Left ventricle myocardium inferior (tissue), 1 donor: ENCODE measurements at regions not wholly inside any gene's neighbourhood (a gene's known extent, or its start where the extent isn't known, plus 50 kb on each side); places are given as distances from the start of the nearest gene placed in this dataset.

Experiments
- DNase-seq: peaks from one replicate; pipeline ENCODE4 v3.0.0-alpha.2; 2020
- H3K27ac ChIP-seq: fragments of 200-600 bp; replicated peaks from 2 replicates; pipeline ENCODE4 v1.8.0; 2021
- H3K27me3 ChIP-seq: fragments of 200-600 bp; 2 replicates; pipeline ENCODE4 v1.8.0; 2021; ENCODE audit warnings: low read depth
- H3K36me3 ChIP-seq: fragments of 200-600 bp; 2 replicates; pipeline ENCODE4 v1.8.0; 2021
- H3K4me1 ChIP-seq: fragments of 200-600 bp; 2 replicates; pipeline ENCODE4 v1.8.0; 2021
- H3K4me3 ChIP-seq: fragments of 200-600 bp; 2 replicates; pipeline ENCODE4 v1.8.0; 2021; ENCODE audit warnings: mild to moderate bottlenecking, moderate library complexity
- H3K9me3 ChIP-seq: fragments of 200-600 bp; replicated peaks from 2 replicates; pipeline ENCODE4 v1.8.0; 2021
- intact Hi-C: fragments of 100-400 bp; cut with micrococcal nuclease; formaldehyde crosslinking; loops from one replicate; pipeline ENCODE4 v1.11.0; 2022
- TF ChIP-seq, protein P1 (sequence below): fragments of 200-600 bp; IDR thresholded peaks from 2 replicates; pipeline ENCODE4 v1.8.0; 2021; ENCODE audit warnings: antibody characterized with exemption, mild to moderate bottlenecking, borderline replicate concordance
- donor health status: DM: no; HTN: yes; CAD: no; lungs with severe emphysema.

DNA sequence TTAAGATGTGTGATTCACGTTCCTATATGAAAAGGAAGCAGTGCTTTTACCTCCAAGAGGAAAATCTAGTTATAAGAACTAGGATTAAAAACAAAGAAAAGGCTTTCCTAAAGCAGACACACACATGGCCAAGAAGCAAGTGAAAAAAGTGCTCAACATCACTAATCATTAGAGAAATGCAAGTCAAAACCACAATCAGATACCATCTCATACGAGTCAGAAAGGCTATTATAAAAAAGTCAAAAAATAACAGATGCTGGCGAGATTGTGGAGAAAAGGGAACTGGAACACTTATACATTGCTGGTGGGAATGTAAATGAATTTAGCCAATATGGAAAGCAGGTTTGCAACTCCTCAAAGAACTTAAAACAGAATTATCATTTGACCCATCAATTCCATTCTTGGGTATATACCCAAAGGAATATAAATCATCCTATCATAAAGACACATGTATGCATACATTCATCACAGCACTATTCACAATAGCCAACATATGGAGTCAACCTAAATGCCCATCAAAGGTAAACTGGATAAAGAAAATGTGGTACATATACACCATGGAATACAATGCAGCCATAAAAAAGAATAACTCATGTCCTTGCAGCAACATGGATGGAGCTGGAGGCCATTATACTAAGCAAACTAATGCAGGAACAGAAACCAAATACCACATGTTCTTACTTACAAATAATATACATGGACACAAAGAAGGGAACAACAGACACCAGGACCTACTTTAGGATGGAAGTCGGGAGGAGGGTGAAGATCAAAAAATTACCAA is 285.3 kb downstream of the RAD51AP2 start:
- Histone ChIP-seq H3K36me3 (no peaks in the 10 kb centered on the region), H3K4me3 (no peak overlapping the region), H3K9me3 (peaks cover 9% of the 10 kb centered on the region), H3K4me1 (no peaks in the 10 kb centered on the region), H3K27ac (no peak overlapping the region), H3K27me3 (no peaks in the 10 kb centered on the region)
- TF ChIP-seq, protein P1, sequence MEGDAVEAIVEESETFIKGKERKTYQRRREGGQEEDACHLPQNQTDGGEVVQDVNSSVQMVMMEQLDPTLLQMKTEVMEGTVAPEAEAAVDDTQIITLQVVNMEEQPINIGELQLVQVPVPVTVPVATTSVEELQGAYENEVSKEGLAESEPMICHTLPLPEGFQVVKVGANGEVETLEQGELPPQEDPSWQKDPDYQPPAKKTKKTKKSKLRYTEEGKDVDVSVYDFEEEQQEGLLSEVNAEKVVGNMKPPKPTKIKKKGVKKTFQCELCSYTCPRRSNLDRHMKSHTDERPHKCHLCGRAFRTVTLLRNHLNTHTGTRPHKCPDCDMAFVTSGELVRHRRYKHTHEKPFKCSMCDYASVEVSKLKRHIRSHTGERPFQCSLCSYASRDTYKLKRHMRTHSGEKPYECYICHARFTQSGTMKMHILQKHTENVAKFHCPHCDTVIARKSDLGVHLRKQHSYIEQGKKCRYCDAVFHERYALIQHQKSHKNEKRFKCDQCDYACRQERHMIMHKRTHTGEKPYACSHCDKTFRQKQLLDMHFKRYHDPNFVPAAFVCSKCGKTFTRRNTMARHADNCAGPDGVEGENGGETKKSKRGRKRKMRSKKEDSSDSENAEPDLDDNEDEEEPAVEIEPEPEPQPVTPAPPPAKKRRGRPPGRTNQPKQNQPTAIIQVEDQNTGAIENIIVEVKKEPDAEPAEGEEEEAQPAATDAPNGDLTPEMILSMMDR: no peak
- DNase-seq: no peak
- intact Hi-C loops: no loop called here

- Histone ChIP-seq H3K36me3 (no peaks in the 10 kb centered on the region), H3K4me3 (no peak overlapping the region), H3K27me3 (no peaks in the 10 kb centered on the region), H3K4me1 (no peaks in the 10 kb centered on the region), H3K27ac (no peak overlapping the region), H3K9me3 (no peaks in the 10 kb centered on the region)
- intact Hi-C loops: no loop called here
- TF ChIP-seq, protein P1: no peak
- no peak for DNase-seq
Observed at GRCh38 chr2:17231394-17231965, 286.8 kb downstream of the RAD51AP2 start.

GRCh38 chr2:17229414-17229813 is 288.8 kb downstream of the RAD51AP2 start:
- DNase-seq: no peak
- Histone ChIP-seq H3K36me3 (no peaks in the 10 kb centered on the region), H3K27ac (no peak overlapping the region), H3K4me3 (no peak overlapping the region), H3K9me3 (no peaks in the 10 kb centered on the region), H3K27me3 (no peaks in the 10 kb centered on the region), H3K4me1 (no peaks in the 10 kb centered on the region)
- intact Hi-C loops: no loop called here
- TF ChIP-seq, protein P1: no peak

DNA sequence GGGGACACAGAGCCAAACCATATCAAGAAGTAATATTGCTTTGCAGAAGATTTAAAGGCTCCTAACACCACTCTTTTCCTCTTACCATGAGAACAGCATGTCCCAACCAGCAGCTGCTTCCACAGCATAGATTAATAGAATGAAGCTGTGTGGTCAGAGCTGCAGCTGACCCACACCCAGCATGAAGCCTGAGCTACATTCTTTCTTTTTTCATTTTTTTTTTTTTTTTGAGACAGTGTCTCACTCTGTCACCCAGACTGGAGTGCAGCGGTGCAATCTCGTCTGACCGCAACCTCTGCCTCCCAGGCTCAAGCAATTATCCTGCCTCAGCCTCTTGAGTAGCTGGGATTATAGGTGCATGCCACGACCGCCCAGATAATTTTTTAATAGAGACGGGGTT is 289.8 kb downstream of the RAD51AP2 start:
- TF ChIP-seq, protein P1: no peak
- H3K4me3 ChIP-seq: no peak overlapping the region
- intact Hi-C loops: no loop called here

DNA sequence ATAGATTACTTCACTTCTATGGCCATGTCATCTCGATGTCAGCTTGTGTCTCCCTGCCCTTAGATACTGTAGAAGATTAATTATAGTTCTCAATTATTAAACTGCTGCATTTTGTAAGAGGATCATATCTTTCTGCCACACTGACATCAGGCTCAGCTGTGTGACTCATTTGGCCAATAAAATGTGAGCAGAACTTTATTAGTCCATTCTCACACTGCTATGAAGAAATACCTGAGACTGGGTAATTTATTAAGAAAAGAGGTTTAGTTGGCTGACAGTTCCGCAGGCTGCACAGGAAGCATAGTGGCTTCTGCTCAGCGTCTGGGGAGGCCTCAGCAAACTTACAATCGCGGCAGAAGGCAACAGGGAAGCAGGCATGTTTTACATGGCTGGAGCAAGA is 290.4 kb downstream of the RAD51AP2 start:
- TF ChIP-seq, protein P1: no peak

More for the DNA sequence above, 289.8 kb downstream of the RAD51AP2 start:
- Histone ChIP-seq H3K27me3 (no peaks in the 10 kb centered on the region), H3K27ac (no peak overlapping the region), H3K9me3 (no peaks in the 10 kb centered on the region), H3K4me1 (no peaks in the 10 kb centered on the region), H3K36me3 (no peaks in the 10 kb centered on the region)
- no peak for DNase-seq

More for the DNA sequence above, 290.4 kb downstream of the RAD51AP2 start:
- intact Hi-C loops: no loop called here
- H3K27me3 ChIP-seq: no peaks in the 10 kb centered on the region
- no peak overlapping the region for H3K27ac ChIP-seq
- H3K4me1 ChIP-seq: no peaks in the 10 kb centered on the region
- no peak overlapping the region for H3K4me3 ChIP-seq
- no peak for DNase-seq
- no peaks in the 10 kb centered on the region for H3K9me3 ChIP-seq
- no peaks in the 10 kb centered on the region for H3K36me3 ChIP-seq
